ENCODE measurements at regions not wholly inside any gene's neighbourhood (a gene's known extent, or its start where the extent isn't known, plus 50 kb on each side); places are given as distances from the start of the nearest gene placed in this dataset.
"Not testable (repeated sequence)": the region's sequence is repeated elsewhere in the genome, so short reads cannot be mapped to it uniquely, and the experiment has no call there.

DNA sequence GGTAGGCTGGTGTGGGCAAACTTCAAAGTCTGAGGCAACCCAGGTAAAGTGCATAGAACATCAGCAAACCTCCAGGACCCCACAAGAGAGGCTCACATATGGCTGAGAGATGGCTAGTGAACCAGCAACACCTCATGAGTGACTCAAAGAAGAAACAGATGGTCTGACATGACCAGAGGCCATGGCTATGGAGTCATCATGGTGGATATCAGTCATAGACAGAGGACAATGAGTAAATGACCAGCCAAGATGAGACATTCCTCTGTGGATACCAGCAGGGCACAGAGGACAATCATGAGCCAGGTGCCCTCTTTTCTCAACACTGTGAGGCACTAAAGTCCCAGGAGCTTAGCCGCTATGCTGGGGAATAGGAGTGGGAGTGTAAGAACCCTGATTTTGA is 180.8 kb downstream of the RASEF start:
- Histone ChIP-seq H3K4me3 (ENCODE audit: insufficient read depth, low read length, poor library complexity, severe bottlenecking) (no peak overlapping the region), H3K9me2 (replicated peaks; ENCODE audit: insufficient read depth, low read length) (no peaks in the 10 kb centered on the region), H4K20me1 (ENCODE audit: low read depth, low read length) (no peaks in the 10 kb centered on the region), H2AFZ (ENCODE audit: low read depth, low read length, severe bottlenecking) (no peak overlapping the region), H3K9ac (ENCODE audit: low read length) (no peak overlapping the region), H3K4me2 (ENCODE audit: low read depth, low read length, poor library complexity, severe bottlenecking) (no peak overlapping the region), H3K9me3 (ENCODE audit: insufficient read depth, low read length) (no peaks in the 10 kb centered on the region), H3K27me3 (ENCODE audit: low read length) (no peaks in the 10 kb centered on the region), H3K27ac (ENCODE audit: low read depth, low read length) (no peak overlapping the region), H3K36me3 (ENCODE audit: low read length) (no peaks in the 10 kb centered on the region), H3K79me2 (ENCODE audit: insufficient read depth, low read length) (no peaks in the 10 kb centered on the region), H3F3A (ENCODE audit: insufficient read depth) (no peaks in the 10 kb centered on the region)
- TF ChIP-seq, protein P1, sequence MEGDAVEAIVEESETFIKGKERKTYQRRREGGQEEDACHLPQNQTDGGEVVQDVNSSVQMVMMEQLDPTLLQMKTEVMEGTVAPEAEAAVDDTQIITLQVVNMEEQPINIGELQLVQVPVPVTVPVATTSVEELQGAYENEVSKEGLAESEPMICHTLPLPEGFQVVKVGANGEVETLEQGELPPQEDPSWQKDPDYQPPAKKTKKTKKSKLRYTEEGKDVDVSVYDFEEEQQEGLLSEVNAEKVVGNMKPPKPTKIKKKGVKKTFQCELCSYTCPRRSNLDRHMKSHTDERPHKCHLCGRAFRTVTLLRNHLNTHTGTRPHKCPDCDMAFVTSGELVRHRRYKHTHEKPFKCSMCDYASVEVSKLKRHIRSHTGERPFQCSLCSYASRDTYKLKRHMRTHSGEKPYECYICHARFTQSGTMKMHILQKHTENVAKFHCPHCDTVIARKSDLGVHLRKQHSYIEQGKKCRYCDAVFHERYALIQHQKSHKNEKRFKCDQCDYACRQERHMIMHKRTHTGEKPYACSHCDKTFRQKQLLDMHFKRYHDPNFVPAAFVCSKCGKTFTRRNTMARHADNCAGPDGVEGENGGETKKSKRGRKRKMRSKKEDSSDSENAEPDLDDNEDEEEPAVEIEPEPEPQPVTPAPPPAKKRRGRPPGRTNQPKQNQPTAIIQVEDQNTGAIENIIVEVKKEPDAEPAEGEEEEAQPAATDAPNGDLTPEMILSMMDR (IDR thresholded peaks at IDR 0.05; ENCODE audit: insufficient read depth, low read length, poor library complexity, severe bottlenecking), result no peak
- no peak for TF ChIP-seq EZH2phosphoT487 (conservative IDR thresholded peaks at IDR 0.05; ENCODE audit: low read length)

DNA sequence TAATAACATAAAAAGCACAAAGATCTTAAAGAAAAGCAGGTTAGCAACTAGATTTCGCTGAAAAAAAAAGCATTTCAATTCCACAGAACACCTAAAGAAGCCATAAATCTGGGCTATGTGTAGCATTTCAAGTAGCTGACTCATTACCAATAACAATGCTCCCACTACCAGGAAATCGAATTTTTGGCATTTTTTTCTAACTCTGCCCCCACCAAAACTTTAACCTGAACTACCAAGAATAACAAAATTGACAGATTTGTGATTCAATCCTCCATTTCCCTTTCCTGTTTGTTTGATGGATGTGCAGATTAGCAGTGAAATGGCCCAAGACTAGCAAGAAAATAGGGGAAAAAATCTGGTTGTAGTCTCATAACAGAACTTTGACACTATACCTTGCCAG is 180.2 kb downstream of the RASEF start:
- Histone ChIP-seq H2AFZ (ENCODE audit: low read depth, low read length, severe bottlenecking) (no peak overlapping the region), H3K4me2 (ENCODE audit: low read depth, low read length, poor library complexity, severe bottlenecking) (no peak overlapping the region), H3K79me2 (ENCODE audit: insufficient read depth, low read length) (no peaks in the 10 kb centered on the region), H3K27ac (ENCODE audit: low read depth, low read length) (no peak overlapping the region), H3K36me3 (ENCODE audit: low read length) (no peaks in the 10 kb centered on the region), H3K27me3 (ENCODE audit: low read length) (no peaks in the 10 kb centered on the region), H3F3A (ENCODE audit: insufficient read depth) (no peaks in the 10 kb centered on the region), H4K20me1 (ENCODE audit: low read depth, low read length) (no peaks in the 10 kb centered on the region), H3K4me3 (ENCODE audit: insufficient read depth, low read length, poor library complexity, severe bottlenecking) (no peak overlapping the region), H3K9me3 (ENCODE audit: insufficient read depth, low read length) (no peaks in the 10 kb centered on the region), H3K9ac (ENCODE audit: low read length) (no peak overlapping the region), H3K9me2 (replicated peaks; ENCODE audit: insufficient read depth, low read length) (no peaks in the 10 kb centered on the region)
- no peak for TF ChIP-seq EZH2phosphoT487 (conservative IDR thresholded peaks at IDR 0.05; ENCODE audit: low read length)
- TF ChIP-seq, protein P1 (IDR thresholded peaks at IDR 0.05; ENCODE audit: insufficient read depth, low read length, poor library complexity, severe bottlenecking), result no peak

DNA sequence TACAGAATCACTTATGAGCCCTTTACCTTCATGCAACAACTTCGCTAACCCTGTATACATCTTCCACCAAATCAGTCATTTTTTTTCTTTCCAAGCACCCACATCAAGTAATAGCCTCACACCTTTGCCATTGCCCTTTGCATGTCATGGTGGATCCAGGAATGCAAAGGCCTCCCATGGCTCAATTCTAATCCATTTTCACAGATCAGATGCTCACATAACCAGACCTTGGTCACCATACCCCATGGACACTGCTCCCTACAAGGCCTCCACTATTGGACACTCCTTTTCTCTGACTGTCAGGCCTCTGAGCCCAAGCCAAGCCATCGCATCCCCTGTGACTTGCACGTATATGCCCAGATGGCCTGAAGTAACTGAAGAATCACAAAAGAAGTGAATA is 179.5 kb downstream of the RASEF start:
- Histone ChIP-seq H3K36me3 (ENCODE audit: low read length) (no peaks in the 10 kb centered on the region), H3K4me3 (ENCODE audit: insufficient read depth, low read length, poor library complexity, severe bottlenecking) (no peak overlapping the region), H3K4me2 (ENCODE audit: low read depth, low read length, poor library complexity, severe bottlenecking) (no peak overlapping the region), H3K27me3 (ENCODE audit: low read length) (no peaks in the 10 kb centered on the region), H3K9me3 (ENCODE audit: insufficient read depth, low read length) (no peaks in the 10 kb centered on the region), H3K9ac (ENCODE audit: low read length) (no peak overlapping the region), H3K79me2 (ENCODE audit: insufficient read depth, low read length) (no peaks in the 10 kb centered on the region), H2AFZ (ENCODE audit: low read depth, low read length, severe bottlenecking) (no peak overlapping the region), H3F3A (ENCODE audit: insufficient read depth) (no peaks in the 10 kb centered on the region), H3K27ac (ENCODE audit: low read depth, low read length) (no peak overlapping the region), H3K9me2 (replicated peaks; ENCODE audit: insufficient read depth, low read length) (no peaks in the 10 kb centered on the region), H4K20me1 (ENCODE audit: low read depth, low read length) (no peaks in the 10 kb centered on the region)
- TF ChIP-seq, protein P1 (IDR thresholded peaks at IDR 0.05; ENCODE audit: insufficient read depth, low read length, poor library complexity, severe bottlenecking), result no peak
- TF ChIP-seq EZH2phosphoT487 (conservative IDR thresholded peaks at IDR 0.05; ENCODE audit: low read length), result no peak

DNA sequence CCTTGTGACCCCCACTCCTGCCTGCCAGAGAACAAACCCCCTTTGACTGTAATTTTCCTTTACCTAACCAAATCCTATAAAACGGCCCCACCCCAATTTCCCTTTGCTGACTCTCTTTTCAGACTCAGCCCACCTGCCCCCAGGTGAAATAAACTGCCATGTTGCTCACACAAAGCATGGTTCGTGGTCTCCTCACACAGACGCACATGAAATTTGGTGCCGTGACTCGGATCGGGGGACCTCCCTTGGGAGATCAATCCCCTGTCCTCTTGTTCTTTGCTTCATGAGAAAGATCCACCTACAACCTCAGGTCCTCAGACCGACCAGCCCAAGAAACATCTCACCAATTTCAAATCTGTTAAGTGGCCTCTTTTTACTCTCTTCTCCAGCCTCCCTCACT is 179.0 kb downstream of the RASEF start:
- H3K27ac ChIP-seq (ENCODE audit: low read depth, low read length); H3K36me3 ChIP-seq (ENCODE audit: low read length); H3K4me3 ChIP-seq (ENCODE audit: insufficient read depth, low read length, poor library complexity, severe bottlenecking); H3K79me2 ChIP-seq (ENCODE audit: insufficient read depth, low read length); H3K4me2 ChIP-seq (ENCODE audit: low read depth, low read length, poor library complexity, severe bottlenecking); H3K9ac ChIP-seq (ENCODE audit: low read length); H4K20me1 ChIP-seq (ENCODE audit: low read depth, low read length); H3F3A ChIP-seq (ENCODE audit: insufficient read depth); H3K9me3 ChIP-seq (ENCODE audit: insufficient read depth, low read length); H2AFZ ChIP-seq (ENCODE audit: low read depth, low read length, severe bottlenecking); H3K27me3 ChIP-seq (ENCODE audit: low read length); H3K9me2 ChIP-seq (replicated peaks; ENCODE audit: insufficient read depth, low read length): not testable (repeated sequence)
